Kidney (tissue), 13 donors: ENCODE measurements at regions not wholly inside any gene's neighbourhood (a gene's known extent, or its start where the extent isn't known, plus 50 kb on each side); places are given as distances from the start of the nearest gene placed in this dataset.

Experiments
- DNase-seq, 5 donors: peaks; one replicate each; pipeline ENCODE4 v3.0.0-alpha.2; 2013 to 2020
- FAIRE-seq: peaks from 2 replicates; lab custom pipeline; 2012; peaks lifted over from hg19 to GRCh38; lab: Jason Lieb, UNC
- H3K27ac ChIP-seq, 2 donors: one replicate each; pipeline ENCODE4 v1.7.0; 2013; ENCODE audit warnings: low read depth in 2 of 2, low read length in 2 of 2, inconsistent platforms in 1 of 2
- H3K27me3 ChIP-seq: one replicate; pipeline ENCODE4 v1.7.1; 2013; ENCODE audit warnings: low read length, inconsistent platforms; ENCODE audit not compliant: control insufficient read depth, insufficient read depth
- H3K36me3 ChIP-seq, 3 donors: one replicate each; pipeline versions ENCODE4 v1.7.0 to v1.7.1; 2013; ENCODE audit warnings: low read length in 3 of 3, control low read depth in 1 of 3, inconsistent platforms in 1 of 3; ENCODE audit not compliant: insufficient read depth in 3 of 3, control insufficient read depth in 2 of 3
- H3K4me1 ChIP-seq, 3 donors: one replicate each; pipeline versions ENCODE4 v1.7.0 to v1.7.1; 2013; ENCODE audit warnings: low read length in 3 of 3, inconsistent platforms in 1 of 3, low read depth in 1 of 3; ENCODE audit not compliant: control insufficient read depth in 2 of 3, insufficient read depth in 2 of 3
- H3K4me3 ChIP-seq, 3 donors: one replicate each; pipeline versions ENCODE4 v1.7.0 to v1.8.1; 2013; ENCODE audit warnings: low read length in 3 of 3, control low read depth in 1 of 3, inconsistent platforms in 1 of 3
- H3K9ac ChIP-seq, 3 donors: one replicate each; pipeline versions ENCODE4 v1.7.0 to v1.7.1; 2013; ENCODE audit warnings: low read length in 3 of 3, control low read depth in 1 of 3, inconsistent platforms in 1 of 3
- H3K9me3 ChIP-seq, 3 donors: one replicate each; pipeline versions ENCODE4 v1.7.0 to v1.7.1; 2013; ENCODE audit warnings: low read length in 3 of 3, control low read depth in 1 of 3, inconsistent platforms in 1 of 3; ENCODE audit not compliant: control insufficient read depth in 2 of 3, insufficient read depth in 1 of 3
- CTCF ChIP-seq: IDR thresholded peaks from 3 replicates; pipeline ENCODE4 v1.5.1; 2012; ENCODE audit warnings: mild to moderate bottlenecking, moderate library complexity, borderline replicate concordance; ENCODE audit not compliant: insufficient read depth; ENCODE audit errors: extremely low read depth
- intact Hi-C: fragments of 100-400 bp; cut with DNase I; formaldehyde crosslinking; loops from one replicate; pipeline ENCODE4 v1.11.1; 2022
- donor health status: control.
- donor health status: control.
- donor health status: control.
- donor health status: control.
- donor health status: control.
- donor health status: DM: yes; HTN: yes; CAD: no.
- donor health status: Normal renal cell carcinoma (clear cell type).

DNA sequence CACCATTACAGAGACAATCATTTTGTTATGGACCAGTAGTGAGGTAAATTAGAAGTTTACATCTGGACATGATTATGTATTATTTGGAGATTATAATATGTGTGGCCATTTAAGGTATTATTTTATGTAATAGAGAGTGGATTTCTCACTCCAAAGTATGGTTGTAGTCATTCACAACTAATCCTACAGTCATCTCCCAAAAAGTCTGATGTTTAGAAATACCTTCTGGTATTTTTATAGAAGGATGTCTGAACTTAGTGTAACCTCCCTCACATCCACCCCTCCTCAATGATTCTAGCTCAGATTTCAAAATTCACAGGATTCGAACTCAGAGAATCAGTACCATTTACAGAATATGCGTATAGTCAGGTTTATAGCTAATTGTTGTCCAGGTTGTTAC is 346.6 kb upstream of the MEIS2 start:
- H3K4me3 ChIP-seq, result no peak overlapping the region
- DNase-seq (no peak), FAIRE-seq (no peak)
- H3K27me3 ChIP-seq, result no peaks in the 10 kb centered on the region
- no peaks in the 10 kb centered on the region for H3K9me3 ChIP-seq
- no peak overlapping the region for H3K27ac ChIP-seq
- intact Hi-C loops, result no loop called here
- H3K36me3 ChIP-seq, result no peaks in the 10 kb centered on the region
- no peaks in the 10 kb centered on the region for H3K4me1 ChIP-seq
- H3K9ac ChIP-seq, result no peak overlapping the region
- TF ChIP-seq CTCF, result no peak

DNA sequence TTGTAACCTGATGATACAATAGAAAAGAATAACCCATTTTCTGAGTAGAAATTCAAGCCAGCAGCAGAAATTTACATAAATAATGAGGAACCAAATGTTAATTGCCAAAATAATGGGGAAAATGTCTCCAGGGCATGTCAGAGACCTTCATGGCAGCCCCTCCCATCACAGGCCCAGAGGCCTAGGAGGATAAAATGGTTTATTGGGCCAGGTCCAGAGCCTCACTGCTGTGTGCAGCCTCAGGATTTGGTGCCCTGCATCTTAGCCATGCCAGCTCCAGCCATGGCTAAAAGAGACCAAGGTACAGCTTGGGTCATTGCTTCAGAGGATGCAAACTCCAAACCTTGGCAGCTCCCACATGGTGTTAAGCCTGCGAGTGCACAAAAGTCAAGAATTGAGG is 352.1 kb upstream of the MEIS2 start:
- intact Hi-C loops, result no loop called here
- H3K9ac ChIP-seq, result no peak overlapping the region
- no peak overlapping the region for H3K27ac ChIP-seq
- H3K9me3 ChIP-seq, result no peaks in the 10 kb centered on the region
- H3K4me1 ChIP-seq, result no peaks in the 10 kb centered on the region
- FAIRE-seq, result no peak
- H3K36me3 ChIP-seq, result no peaks in the 10 kb centered on the region
- H3K27me3 ChIP-seq, result no peaks in the 10 kb centered on the region
- DNase-seq, result no peak
- H3K4me3 ChIP-seq, result no peak overlapping the region
- TF ChIP-seq CTCF, result no peak

DNA sequence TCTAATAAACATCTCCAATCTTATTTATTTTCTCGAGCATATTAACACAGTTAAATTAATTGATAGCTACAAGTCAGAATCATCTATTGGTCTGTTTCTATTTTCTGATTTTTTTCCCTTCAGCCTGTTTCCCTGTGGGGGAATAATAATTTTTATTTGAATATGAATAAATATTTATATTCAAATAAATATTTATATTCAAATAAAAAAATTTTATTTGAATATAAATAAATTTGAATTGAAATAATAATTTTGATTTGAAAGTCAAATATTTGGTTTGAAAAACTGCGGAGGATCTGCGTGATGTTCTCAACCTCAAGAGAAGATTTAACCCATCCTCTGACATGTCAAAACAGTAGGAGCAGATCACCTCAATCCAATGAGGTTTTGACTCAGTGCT is 380.1 kb upstream of the MEIS2 start:
- Histone ChIP-seq H3K4me3 (no peak overlapping the region), H3K27me3 (no peaks in the 10 kb centered on the region), H3K36me3 (no peaks in the 10 kb centered on the region), H3K4me1 (no peaks in the 10 kb centered on the region), H3K9ac (no peak overlapping the region), H3K9me3 (no peaks in the 10 kb centered on the region), H3K27ac (no peak overlapping the region)
- FAIRE-seq (peak; percentile 52), DNase-seq (no peak)
- intact Hi-C loops, result no loop called here
- TF ChIP-seq CTCF, result no peak

DNA sequence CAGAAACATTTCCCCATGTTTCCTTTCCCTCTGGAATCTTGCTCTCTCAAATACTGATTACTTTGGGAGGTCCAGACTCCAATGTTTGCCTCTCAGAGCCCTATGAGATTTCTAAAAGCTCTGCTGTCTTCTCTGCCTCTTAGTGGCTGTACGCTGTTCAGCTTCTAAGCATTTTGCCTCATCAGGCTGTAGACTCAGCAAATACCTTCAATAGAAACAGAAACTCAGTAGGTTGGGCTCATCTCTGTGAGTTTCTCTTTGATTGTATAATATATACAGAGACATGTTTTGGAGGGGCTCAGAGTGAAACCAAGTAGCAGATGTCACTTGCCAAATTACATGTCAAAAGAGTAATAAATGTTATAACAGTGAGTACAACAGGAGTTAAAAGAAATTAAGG is 380.8 kb upstream of the MEIS2 start:
- FAIRE-seq (no peak), DNase-seq (no peak)
- Histone ChIP-seq H3K4me3 (no peak overlapping the region), H3K27me3 (no peaks in the 10 kb centered on the region), H3K36me3 (no peaks in the 10 kb centered on the region), H3K9me3 (no peaks in the 10 kb centered on the region), H3K4me1 (no peaks in the 10 kb centered on the region), H3K27ac (no peak overlapping the region), H3K9ac (no peak overlapping the region)
- TF ChIP-seq CTCF, result no peak
- intact Hi-C loops, result no loop called here
